Neural cell (in vitro differentiated cells): ENCODE measurements at regions not wholly inside any gene's neighbourhood (a gene's known extent, or its start where the extent isn't known, plus 50 kb on each side); places are given as distances from the start of the nearest gene placed in this dataset.

ENCODE experiments used
- H2AFZ ChIP-seq: fragments of 200-600, 300-800 bp; sonication (generic), shearing (Covaris generic); 2 replicates; pipeline ENCODE4 v1.6.0; 2014; ENCODE audit warnings: low read depth, mild to moderate bottlenecking, antibody characterized with exemption, low read length, moderate library complexity
- H3F3A ChIP-seq: fragments of 200-600 bp; shearing (Covaris generic); 2 replicates; pipeline ENCODE4 v1.6.1; 2016; ENCODE audit warnings: mild to moderate bottlenecking, moderate library complexity, mixed read lengths, antibody characterized with exemption, low read length; ENCODE audit not compliant: insufficient read depth, poor library complexity, severe bottlenecking
- H3K27ac ChIP-seq: fragments of 200-600, 300-800 bp; sonication (generic), shearing (Covaris generic); 2 replicates; pipeline ENCODE4 v1.5.1; 2014; ENCODE audit warnings: mild to moderate bottlenecking, low read length, moderate library complexity
- H3K27me3 ChIP-seq: fragments of 300-800, 200-600 bp; sonication (generic), shearing (Covaris generic); 2 replicates; pipeline ENCODE4 v1.6.0; 2014; ENCODE audit warnings: mild to moderate bottlenecking, low read depth, low read length, moderate library complexity; ENCODE audit not compliant: insufficient read depth
- H3K36me3 ChIP-seq: fragments of 300-800, 200-600 bp; sonication (generic), shearing (Covaris generic); 2 replicates; pipeline ENCODE4 v1.5.1; 2014; ENCODE audit warnings: mild to moderate bottlenecking, antibody characterized with exemption, low read length, moderate library complexity; ENCODE audit not compliant: insufficient read depth
- H3K4me2 ChIP-seq: fragments of 300-800, 200-600 bp; sonication (generic), shearing (Covaris generic); 2 replicates; pipeline ENCODE4 v1.6.0; 2014; ENCODE audit warnings: mild to moderate bottlenecking, low read length
- H3K4me3 ChIP-seq: fragments of 300-800, 200-600 bp; sonication (generic), shearing (Covaris generic); 2 replicates; pipeline ENCODE4 v1.5.1; 2014; ENCODE audit warnings: mild to moderate bottlenecking, low read length, moderate library complexity
- H3K79me2 ChIP-seq: fragments of 200-600 bp; shearing (Covaris generic); replicated peaks from 2 replicates; pipeline ENCODE4 v1.6.0; 2014; ENCODE audit warnings: mild to moderate bottlenecking, low read length, moderate library complexity; ENCODE audit not compliant: insufficient read depth
- H3K9ac ChIP-seq: fragments of 300-800, 200-600 bp; sonication (generic), shearing (Covaris generic); 2 replicates; pipeline ENCODE4 v1.6.1; 2016; ENCODE audit warnings: mild to moderate bottlenecking, low read length, mixed read lengths
- H3K9me2 ChIP-seq: fragments of 200-600 bp; shearing (Covaris generic); 2 replicates; pipeline ENCODE4 v1.6.1; 2016; ENCODE audit warnings: mild to moderate bottlenecking, low read length, mixed read lengths; ENCODE audit not compliant: insufficient read depth
- H3K9me3 ChIP-seq: fragments of 200-600, 300-800 bp; sonication (generic), shearing (Covaris generic); 2 replicates; pipeline ENCODE4 v1.6.1; 2016; ENCODE audit warnings: mild to moderate bottlenecking, mixed run types, low read length, moderate library complexity, mixed read lengths
- H4K20me1 ChIP-seq: fragments of 200-600 bp; shearing (Covaris generic); 2 replicates; pipeline ENCODE4 v1.6.1; 2016; ENCODE audit warnings: mild to moderate bottlenecking, mixed run types; ENCODE audit not compliant: insufficient read depth
- EP300 ChIP-seq: fragments of 450-650 bp; conservative IDR thresholded peaks from 2 replicates; pipeline ENCODE4 v1.6.1; 2014; ENCODE audit warnings: antibody characterized with exemption, mild to moderate bottlenecking, moderate library complexity; ENCODE audit not compliant: poor library complexity, severe bottlenecking
- EZH2 ChIP-seq: fragments of 200-600, 300-800 bp; shearing (Covaris generic), sonication (generic); IDR thresholded peaks from 2 replicates; pipeline ENCODE4 v1.6.1; 2014; ENCODE audit warnings: antibody characterized with exemption, low read length, borderline replicate concordance, mild to moderate bottlenecking; ENCODE audit not compliant: insufficient read depth, poor library complexity, severe bottlenecking
- MXI1 ChIP-seq: fragments of 450-650 bp; conservative IDR thresholded peaks from 2 replicates; pipeline ENCODE4 v1.6.1; 2014; ENCODE audit warnings: antibody characterized with exemption, mild to moderate bottlenecking; ENCODE audit not compliant: poor library complexity, severe bottlenecking
- POLR2AphosphoS5 ChIP-seq: IDR thresholded peaks from 2 replicates; pipeline ENCODE4 v1.6.1; 2012
- RAD21 ChIP-seq: fragments of 450-650 bp; conservative IDR thresholded peaks from 2 replicates; pipeline ENCODE4 v1.6.1; 2014; ENCODE audit warnings: antibody characterized with exemption, mild to moderate bottlenecking, moderate library complexity
- SMC3 ChIP-seq: fragments of 450-650 bp; conservative IDR thresholded peaks from 2 replicates; pipeline ENCODE4 v1.6.1; 2014; ENCODE audit warnings: antibody characterized with exemption, mild to moderate bottlenecking, moderate library complexity; ENCODE audit not compliant: poor library complexity
- TAF1 ChIP-seq: IDR thresholded peaks from 2 replicates; pipeline ENCODE4 v1.6.1; 2012; ENCODE audit warnings: low read depth
- TF ChIP-seq, protein P1 (sequence below): fragments of 450-650 bp; IDR thresholded peaks from 2 replicates; pipeline ENCODE4 v1.5.1; 2014; ENCODE audit warnings: antibody characterized with exemption, mild to moderate bottlenecking, moderate library complexity; ENCODE audit not compliant: poor library complexity, severe bottlenecking
- TF ChIP-seq, protein P2 (sequence below): IDR thresholded peaks from 2 replicates; pipeline ENCODE4 v1.6.1; 2012; ENCODE audit warnings: borderline replicate concordance

DNA sequence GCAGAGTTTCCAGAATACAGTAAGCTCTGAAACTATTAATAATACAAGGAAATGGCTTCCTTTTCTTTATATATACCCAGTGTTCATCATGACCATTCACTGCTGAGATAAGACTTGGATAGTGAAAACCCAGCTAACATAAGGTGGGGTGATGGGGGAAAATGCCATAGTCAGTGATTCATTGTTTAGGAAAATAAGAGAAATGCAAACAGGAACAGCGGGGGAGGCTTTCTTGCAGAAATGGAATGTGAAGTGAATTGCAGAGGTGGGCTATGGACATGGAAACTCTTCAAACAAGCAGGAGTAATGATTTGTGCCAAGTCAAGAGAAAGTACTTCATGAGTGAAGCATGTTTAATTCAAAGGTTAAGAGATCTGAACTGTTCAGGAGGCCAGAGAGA is 519.4 kb downstream of the TDRD15 start:
- H2AFZ ChIP-seq = no peak overlapping the region
- no peak overlapping the region for H3K27ac ChIP-seq
- H3K36me3 ChIP-seq = no peaks in the 10 kb centered on the region
- H3K9me3 ChIP-seq = no peaks in the 10 kb centered on the region
- H3K9me2 ChIP-seq = no peaks in the 10 kb centered on the region
- H3K79me2 ChIP-seq = no peaks in the 10 kb centered on the region
- TF ChIP-seq, protein P1, sequence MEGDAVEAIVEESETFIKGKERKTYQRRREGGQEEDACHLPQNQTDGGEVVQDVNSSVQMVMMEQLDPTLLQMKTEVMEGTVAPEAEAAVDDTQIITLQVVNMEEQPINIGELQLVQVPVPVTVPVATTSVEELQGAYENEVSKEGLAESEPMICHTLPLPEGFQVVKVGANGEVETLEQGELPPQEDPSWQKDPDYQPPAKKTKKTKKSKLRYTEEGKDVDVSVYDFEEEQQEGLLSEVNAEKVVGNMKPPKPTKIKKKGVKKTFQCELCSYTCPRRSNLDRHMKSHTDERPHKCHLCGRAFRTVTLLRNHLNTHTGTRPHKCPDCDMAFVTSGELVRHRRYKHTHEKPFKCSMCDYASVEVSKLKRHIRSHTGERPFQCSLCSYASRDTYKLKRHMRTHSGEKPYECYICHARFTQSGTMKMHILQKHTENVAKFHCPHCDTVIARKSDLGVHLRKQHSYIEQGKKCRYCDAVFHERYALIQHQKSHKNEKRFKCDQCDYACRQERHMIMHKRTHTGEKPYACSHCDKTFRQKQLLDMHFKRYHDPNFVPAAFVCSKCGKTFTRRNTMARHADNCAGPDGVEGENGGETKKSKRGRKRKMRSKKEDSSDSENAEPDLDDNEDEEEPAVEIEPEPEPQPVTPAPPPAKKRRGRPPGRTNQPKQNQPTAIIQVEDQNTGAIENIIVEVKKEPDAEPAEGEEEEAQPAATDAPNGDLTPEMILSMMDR = no peak
- TF ChIP-seq SMC3 (no peak), TAF1 (no peak)
- no peak overlapping the region for H3K4me3 ChIP-seq
- no peaks in the 10 kb centered on the region for H3F3A ChIP-seq
- H3K4me2 ChIP-seq = no peak overlapping the region
- H4K20me1 ChIP-seq = no peaks in the 10 kb centered on the region
- H3K9ac ChIP-seq = no peak overlapping the region
- no peaks in the 10 kb centered on the region for H3K27me3 ChIP-seq

DNA sequence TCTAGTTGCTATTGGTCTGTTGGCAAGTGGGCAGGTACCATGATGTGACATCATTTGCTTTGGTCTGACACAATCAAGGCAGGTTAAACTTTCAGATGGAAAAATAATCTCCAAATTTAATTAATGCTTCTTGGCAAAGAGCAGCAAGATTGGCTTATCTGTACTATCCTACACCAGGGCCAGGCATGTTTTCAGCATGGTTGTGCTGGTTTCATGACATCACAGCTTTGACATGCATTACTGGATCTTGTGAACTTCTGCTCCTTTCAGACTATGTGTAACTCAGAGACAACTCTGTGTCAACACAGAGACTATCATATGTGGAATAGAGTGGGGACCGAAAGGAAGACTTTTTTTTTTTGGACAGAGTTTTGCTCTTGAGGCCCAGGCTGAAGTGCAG is 520.5 kb downstream of the TDRD15 start:
- no peak overlapping the region for H3K4me3 ChIP-seq
- H3K9me2 ChIP-seq = no peaks in the 10 kb centered on the region
- no peaks in the 10 kb centered on the region for H3K27me3 ChIP-seq
- no peak overlapping the region for H2AFZ ChIP-seq
- no peak overlapping the region for H3K9ac ChIP-seq
- no peaks in the 10 kb centered on the region for H3K9me3 ChIP-seq
- no peaks in the 10 kb centered on the region for H3F3A ChIP-seq
- no peaks in the 10 kb centered on the region for H4K20me1 ChIP-seq
- no peaks in the 10 kb centered on the region for H3K79me2 ChIP-seq
- no peaks in the 10 kb centered on the region for H3K36me3 ChIP-seq
- TF ChIP-seq MXI1 (no peak), SMC3 (no peak), TAF1 (no peak), EP300 (no peak), RAD21 (no peak), POLR2AphosphoS5 (no peak), EZH2 (no peak)
- TF ChIP-seq, protein P1 = no peak
- TF ChIP-seq, protein P2, sequence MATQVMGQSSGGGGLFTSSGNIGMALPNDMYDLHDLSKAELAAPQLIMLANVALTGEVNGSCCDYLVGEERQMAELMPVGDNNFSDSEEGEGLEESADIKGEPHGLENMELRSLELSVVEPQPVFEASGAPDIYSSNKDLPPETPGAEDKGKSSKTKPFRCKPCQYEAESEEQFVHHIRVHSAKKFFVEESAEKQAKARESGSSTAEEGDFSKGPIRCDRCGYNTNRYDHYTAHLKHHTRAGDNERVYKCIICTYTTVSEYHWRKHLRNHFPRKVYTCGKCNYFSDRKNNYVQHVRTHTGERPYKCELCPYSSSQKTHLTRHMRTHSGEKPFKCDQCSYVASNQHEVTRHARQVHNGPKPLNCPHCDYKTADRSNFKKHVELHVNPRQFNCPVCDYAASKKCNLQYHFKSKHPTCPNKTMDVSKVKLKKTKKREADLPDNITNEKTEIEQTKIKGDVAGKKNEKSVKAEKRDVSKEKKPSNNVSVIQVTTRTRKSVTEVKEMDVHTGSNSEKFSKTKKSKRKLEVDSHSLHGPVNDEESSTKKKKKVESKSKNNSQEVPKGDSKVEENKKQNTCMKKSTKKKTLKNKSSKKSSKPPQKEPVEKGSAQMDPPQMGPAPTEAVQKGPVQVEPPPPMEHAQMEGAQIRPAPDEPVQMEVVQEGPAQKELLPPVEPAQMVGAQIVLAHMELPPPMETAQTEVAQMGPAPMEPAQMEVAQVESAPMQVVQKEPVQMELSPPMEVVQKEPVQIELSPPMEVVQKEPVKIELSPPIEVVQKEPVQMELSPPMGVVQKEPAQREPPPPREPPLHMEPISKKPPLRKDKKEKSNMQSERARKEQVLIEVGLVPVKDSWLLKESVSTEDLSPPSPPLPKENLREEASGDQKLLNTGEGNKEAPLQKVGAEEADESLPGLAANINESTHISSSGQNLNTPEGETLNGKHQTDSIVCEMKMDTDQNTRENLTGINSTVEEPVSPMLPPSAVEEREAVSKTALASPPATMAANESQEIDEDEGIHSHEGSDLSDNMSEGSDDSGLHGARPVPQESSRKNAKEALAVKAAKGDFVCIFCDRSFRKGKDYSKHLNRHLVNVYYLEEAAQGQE = no peak
- H3K27ac ChIP-seq = no peak overlapping the region
- no peak overlapping the region for H3K4me2 ChIP-seq
